Activated CD4-positive, alpha-beta T cell treated with anti-CD3 and anti-CD28 coated beads, Interleukin-2, amount 50 U/mL, for 16 hours (primary cell): ENCODE measurements at regions not wholly inside any gene's neighbourhood (a gene's known extent, or its start where the extent isn't known, plus 50 kb on each side); places are given as distances from the start of the nearest gene placed in this dataset.

Experiments used
- DNase-seq: peaks from one replicate; pipeline ENCODE4 v3.0.0-alpha.2; 2020

GRCh38 chr12:39043424-39043822, 138.0 kb upstream of the CPNE8 start:
- no peak for DNase-seq

GRCh38 chr12:39040275-39040674, 134.9 kb upstream of the CPNE8 start:
- no peak for DNase-seq

- DNase-seq, result no peak
These were observed 131.7 kb upstream of the CPNE8 start for GRCh38 chr12:39037115-39037514.

- DNase-seq, result no peak
These were observed 130.7 kb upstream of the CPNE8 start for GRCh38 chr12:39036105-39036504.

GRCh38 chr12:39033782-39034181, 128.4 kb upstream of the CPNE8 start:
- DNase-seq, result no peak

GRCh38 chr12:39032448-39032847, 127.1 kb upstream of the CPNE8 start:
- DNase-seq, result no peak

GRCh38 chr12:39032034-39032433, 126.6 kb upstream of the CPNE8 start:
- no peak for DNase-seq

GRCh38 chr12:39028382-39028781, 123.0 kb upstream of the CPNE8 start:
- DNase-seq, result no peak

GRCh38 chr12:39012870-39013269, 107.5 kb upstream of the CPNE8 start:
- no peak for DNase-seq

GRCh38 chr12:39011166-39011565, 105.8 kb upstream of the CPNE8 start:
- DNase-seq, result no peak

GRCh38 chr12:39010406-39010805, 105.0 kb upstream of the CPNE8 start:
- no peak for DNase-seq

GRCh38 chr12:39007619-39008018, 102.2 kb upstream of the CPNE8 start:
- DNase-seq, result no peak

- DNase-seq, result no peak
These were observed 100.9 kb upstream of the CPNE8 start for GRCh38 chr12:39006286-39006685.

GRCh38 chr12:39005671-39006070, 100.3 kb upstream of the CPNE8 start:
- DNase-seq, result no peak

- no peak for DNase-seq
These were observed 98.3 kb upstream of the CPNE8 start for GRCh38 chr12:39003541-39004155.

GRCh38 chr12:39000370-39000769, 95.0 kb upstream of the CPNE8 start:
- DNase-seq, result no peak

GRCh38 chr12:38998887-38999482, 93.6 kb upstream of the CPNE8 start:
- no peak for DNase-seq

GRCh38 chr12:38995249-38995648, 89.9 kb upstream of the CPNE8 start:
- DNase-seq, result no peak

- DNase-seq, result no peak
These were observed 80.6 kb upstream of the CPNE8 start for GRCh38 chr12:38985961-38986360.

- no peak for DNase-seq
These were observed 79.0 kb upstream of the CPNE8 start for GRCh38 chr12:38984388-38984787.

- no peak for DNase-seq
These were observed 77.8 kb upstream of the CPNE8 start for GRCh38 chr12:38983117-38983571.

- DNase-seq, result no peak
These were observed 71.7 kb upstream of the CPNE8 start for GRCh38 chr12:38977132-38977531.

GRCh38 chr12:38969706-38970105, 64.3 kb upstream of the CPNE8 start:
- DNase-seq, result no peak

GRCh38 chr12:38961683-38962082, 56.3 kb upstream of the CPNE8 start:
- no peak for DNase-seq

GRCh38 chr12:38961012-38961411, 55.6 kb upstream of the CPNE8 start:
- DNase-seq, result no peak
